GM06990 (cell line): ENCODE measurements at regions not wholly inside any gene's neighbourhood (a gene's known extent, or its start where the extent isn't known, plus 50 kb on each side); places are given as distances from the start of the nearest gene placed in this dataset.

Source experiments
- DNase-seq: peaks from one replicate; pipeline ENCODE4 v3.0.0-alpha.2; 2011; ENCODE audit not compliant: insufficient read length; ENCODE audit errors: extremely low read depth
- H3K27me3 ChIP-seq: replicated peaks from 2 replicates; pipeline ENCODE4 v1.6.0; 2011; ENCODE audit warnings: low read length; ENCODE audit not compliant: control insufficient read depth, insufficient read depth
- H3K36me3 ChIP-seq: 2 replicates; pipeline ENCODE4 v1.5.1; 2011; ENCODE audit warnings: low read length; ENCODE audit not compliant: control insufficient read depth, insufficient read depth
- H3K4me3 ChIP-seq: replicated peaks from 2 replicates; pipeline ENCODE4 v1.5.1; 2011; ENCODE audit warnings: low read depth, mild to moderate bottlenecking, control low read depth, low read length
- CTCF ChIP-seq: IDR thresholded peaks from 2 replicates; pipeline ENCODE4 v1.5.1; 2011; ENCODE audit warnings: low read length, control low read depth, mild to moderate bottlenecking, inconsistent platforms; ENCODE audit not compliant: insufficient read depth, poor library complexity, severe bottlenecking

- H3K27me3 ChIP-seq = no peaks in the 10 kb centered on the region
- no peak overlapping the region for H3K4me3 ChIP-seq
- DNase-seq = no peak
- TF ChIP-seq CTCF = no peak
- H3K36me3 ChIP-seq = no peaks in the 10 kb centered on the region
Observed at GRCh38 chr1:118272884-118273283, 87.9 kb upstream of the SPAG17 start.

DNA sequence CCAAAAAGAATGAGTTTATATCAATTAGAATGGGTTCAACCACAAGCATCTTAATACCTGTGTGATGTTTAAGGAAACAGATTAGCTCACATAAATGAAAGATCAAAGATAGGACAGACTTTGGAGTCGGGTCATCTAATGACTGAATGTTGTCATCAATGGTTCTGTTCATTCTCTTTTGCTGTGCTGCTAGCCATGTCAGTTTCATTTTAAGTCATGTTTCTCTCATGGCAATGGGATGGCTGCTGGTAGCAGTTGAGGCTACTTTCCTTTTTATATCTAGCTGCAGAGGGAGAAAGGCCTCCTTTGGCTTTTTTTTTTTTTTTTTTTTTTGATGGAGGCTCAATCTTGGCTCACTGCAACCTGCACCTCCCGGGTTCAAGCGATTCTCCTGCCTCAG is 86.9 kb upstream of the SPAG17 start:
- Histone ChIP-seq H3K36me3 (no peaks in the 10 kb centered on the region), H3K27me3 (no peaks in the 10 kb centered on the region), H3K4me3 (no peak overlapping the region)
- DNase-seq = no peak
- no peak for TF ChIP-seq CTCF

DNA sequence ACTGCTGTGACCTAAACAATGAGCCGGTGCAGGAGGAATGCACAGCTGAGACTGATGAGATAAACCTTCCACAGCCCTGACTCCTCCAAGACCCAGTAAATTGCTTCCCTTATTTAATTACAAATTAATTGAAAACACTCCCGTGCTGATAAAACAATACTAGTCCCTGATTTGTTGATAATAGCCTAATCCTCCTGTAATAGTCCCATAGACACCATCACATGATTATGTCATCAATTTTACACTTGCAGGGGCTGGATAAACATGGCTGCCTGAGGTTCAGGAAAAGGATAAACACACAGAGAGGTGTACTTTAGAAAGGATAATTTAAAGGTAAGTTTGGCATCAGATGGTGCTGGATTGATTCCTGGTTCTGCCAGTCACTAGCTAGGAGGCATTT is 84.6 kb upstream of the SPAG17 start:
- Histone ChIP-seq H3K4me3 (no peak overlapping the region), H3K36me3 (no peaks in the 10 kb centered on the region), H3K27me3 (no peaks in the 10 kb centered on the region)
- TF ChIP-seq CTCF = no peak
- DNase-seq = no peak

GRCh38 chr1:118266436-118266835 is 81.4 kb upstream of the SPAG17 start:
- DNase-seq = no peak
- H3K36me3 ChIP-seq = no peaks in the 10 kb centered on the region
- TF ChIP-seq CTCF = no peak
- no peak overlapping the region for H3K4me3 ChIP-seq
- H3K27me3 ChIP-seq = no peaks in the 10 kb centered on the region; the same call in 1 of the 2 replicates

DNA sequence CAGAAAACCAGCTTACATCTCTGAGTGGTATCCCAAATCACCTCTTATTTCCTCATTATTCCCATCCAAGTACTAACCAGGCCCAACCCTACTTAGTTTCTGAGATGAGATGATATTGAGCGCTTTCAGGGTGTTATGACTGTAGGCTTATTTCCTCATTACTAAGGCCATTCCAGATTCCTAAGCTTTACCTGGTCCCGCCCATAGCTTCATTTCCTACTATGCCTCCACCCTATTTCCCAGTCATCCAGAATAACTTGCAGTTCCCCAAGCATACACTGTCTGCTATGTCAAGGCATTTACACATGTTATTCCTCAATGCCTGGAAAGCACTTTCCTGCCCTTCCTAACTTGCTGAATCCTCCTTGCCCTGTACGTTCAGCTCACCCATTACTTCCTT is 79.3 kb upstream of the SPAG17 start:
- no peak for TF ChIP-seq CTCF
- Histone ChIP-seq H3K4me3 (no peak overlapping the region), H3K36me3 (no peaks in the 10 kb centered on the region), H3K27me3 (no peaks in the 10 kb centered on the region; the same call in 1 of the 2 replicates)
- DNase-seq = no peak

DNA sequence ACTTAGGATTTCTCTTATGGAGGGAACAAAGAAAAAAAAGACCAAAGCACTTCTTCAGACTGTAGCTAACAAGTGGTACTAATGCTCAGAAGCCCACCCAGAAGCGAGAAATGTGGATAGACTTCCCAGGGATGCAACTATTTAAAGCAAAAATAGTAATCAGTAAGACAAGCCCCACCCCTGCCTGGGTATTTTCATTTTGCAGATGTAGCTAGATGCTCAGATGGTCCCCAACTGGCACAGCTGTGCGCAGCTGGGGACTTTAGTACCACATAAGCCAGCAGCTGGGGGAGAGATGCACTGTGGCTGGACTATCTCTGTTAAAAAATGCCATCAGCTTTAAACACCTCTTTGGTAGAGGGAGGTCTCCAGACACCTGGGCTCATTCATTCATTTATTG is 77.8 kb upstream of the SPAG17 start:
- Histone ChIP-seq H3K36me3 (no peaks in the 10 kb centered on the region), H3K27me3 (no peaks in the 10 kb centered on the region; the same call in 1 of the 2 replicates), H3K4me3 (no peak overlapping the region)
- DNase-seq = no peak
- TF ChIP-seq CTCF = no peak
